OCI-LY1 (cell line): ENCODE measurements at regions not wholly inside any gene's neighbourhood (a gene's known extent, or its start where the extent isn't known, plus 50 kb on each side); places are given as distances from the start of the nearest gene placed in this dataset.
A peak's percentile ranks its signal among the peaks of the same experiment; 100 is the strongest.

Experiments used
- H2AFZ ChIP-seq: fragments of 200-600 bp; sonication (generic), shearing (Covaris generic); 2 replicates; pipeline ENCODE4 v1.6.0; 2014; ENCODE audit warnings: antibody characterized with exemption, mild to moderate bottlenecking, low read length
- H3F3A ChIP-seq: fragments of 200-600 bp; sonication (generic), shearing (Covaris generic); 2 replicates; pipeline ENCODE4 v1.6.0; 2014; ENCODE audit warnings: mild to moderate bottlenecking, antibody characterized with exemption, low read length, moderate library complexity; ENCODE audit not compliant: insufficient read depth
- H3K27ac ChIP-seq: fragments of 200-600 bp; sonication (generic); 2 replicates; pipeline ENCODE4 v1.5.1; 2014; ENCODE audit warnings: low read length, mixed run types, mild to moderate bottlenecking, low read depth; ENCODE audit not compliant: poor library complexity, severe bottlenecking
- H3K27me3 ChIP-seq: fragments of 200-600 bp; sonication (generic); 2 replicates; pipeline ENCODE4 v1.6.0; 2014; ENCODE audit warnings: antibody characterized with exemption, mild to moderate bottlenecking, low read length, moderate library complexity; ENCODE audit not compliant: insufficient read depth
- H3K36me3 ChIP-seq: fragments of 200-600 bp; sonication (generic); 2 replicates; pipeline ENCODE4 v1.6.1; 2014; ENCODE audit warnings: mild to moderate bottlenecking, antibody characterized with exemption, low read length, moderate library complexity, mixed read lengths; ENCODE audit not compliant: insufficient read depth
- H3K4me1 ChIP-seq: fragments of 200-600 bp; sonication (generic); 2 replicates; pipeline ENCODE4 v1.5.1; 2014; ENCODE audit warnings: mild to moderate bottlenecking, low read length, moderate library complexity; ENCODE audit not compliant: insufficient read depth, severe bottlenecking
- H3K4me2 ChIP-seq: fragments of 200-600 bp; sonication (generic), shearing (Covaris generic); 2 replicates; pipeline ENCODE4 v1.6.1; 2014; ENCODE audit warnings: low read length
- H3K4me3 ChIP-seq: fragments of 200-600 bp; sonication (generic); 2 replicates; pipeline ENCODE4 v1.5.1; 2014; ENCODE audit warnings: low read length, low read depth, mild to moderate bottlenecking, mixed read lengths; ENCODE audit not compliant: poor library complexity, severe bottlenecking
- H3K79me2 ChIP-seq: fragments of 200-600 bp; shearing (Covaris generic); 2 replicates; pipeline ENCODE4 v1.6.1; 2016; ENCODE audit warnings: mixed run types, low read length, mixed read lengths; ENCODE audit not compliant: insufficient read depth
- H3K9ac ChIP-seq: fragments of 200-600 bp; sonication (generic), shearing (Covaris generic); 2 replicates; pipeline ENCODE4 v1.6.1; 2014; ENCODE audit warnings: mild to moderate bottlenecking, low read length, mixed read lengths
- H3K9me2 ChIP-seq: fragments of 200-600 bp; sonication (generic), shearing (Covaris generic); 2 replicates; pipeline ENCODE4 v1.6.1; 2014; ENCODE audit warnings: low read depth, mild to moderate bottlenecking, low read length, mixed read lengths
- H3K9me3 ChIP-seq: fragments of 200-600 bp; shearing (Covaris generic); 2 replicates; pipeline ENCODE4 v1.6.1; 2014; ENCODE audit warnings: low read length, mixed read lengths
- H4K20me1 ChIP-seq: fragments of 200-600 bp; sonication (generic), shearing (Covaris generic); 2 replicates; pipeline ENCODE4 v1.6.0; 2016; ENCODE audit warnings: mild to moderate bottlenecking, low read length; ENCODE audit not compliant: insufficient read depth
- EZH2 ChIP-seq: fragments of 200-600 bp; sonication (generic), shearing (Covaris generic); IDR thresholded peaks from 2 replicates; pipeline ENCODE4 v1.8.0; 2017; ENCODE audit warnings: borderline replicate concordance, mixed run types, mild to moderate bottlenecking, antibody characterized with exemption, low read length, moderate library complexity, mixed read lengths
- TF ChIP-seq, protein P1 (sequence below): fragments of 200-600 bp; sonication (generic), shearing (Covaris generic); IDR thresholded peaks from 2 replicates; pipeline ENCODE4 v1.5.1; 2017; ENCODE audit warnings: mild to moderate bottlenecking, antibody characterized with exemption, low read length, moderate library complexity, mixed read lengths

DNA sequence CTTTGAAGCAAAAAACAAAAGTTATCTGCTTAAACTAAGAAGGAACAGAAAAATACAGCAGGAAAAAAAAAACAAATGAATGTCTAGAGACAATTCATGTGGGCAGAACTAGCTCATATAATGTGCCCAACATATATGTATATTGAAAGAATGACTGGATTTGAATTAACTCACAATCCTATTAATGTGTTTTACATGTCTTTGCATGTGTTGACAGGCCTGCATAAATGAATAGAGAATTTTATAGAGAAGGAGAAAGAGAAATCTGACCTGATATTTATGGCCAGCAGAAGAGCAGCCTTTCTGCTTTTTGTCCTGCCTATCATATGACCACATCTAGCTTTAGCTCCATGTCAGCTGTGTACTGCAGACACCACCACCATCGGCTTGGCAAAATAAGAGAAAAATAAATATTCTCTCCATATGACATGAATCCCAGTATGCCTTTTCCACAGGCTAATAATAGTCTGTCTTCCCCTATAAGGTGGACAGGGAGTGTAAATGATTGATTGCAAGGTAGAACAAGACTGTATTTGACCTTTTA lies 171.5 kb upstream of the PALMD start:
- Histone ChIP-seq H3K79me2 (no peaks in the 10 kb centered on the region), H3K36me3 (no peaks in the 10 kb centered on the region), H3K4me3 (no peak overlapping the region), H2AFZ (no peak overlapping the region), H3K9me3 (no peaks in the 10 kb centered on the region), H3K27me3 (no peaks in the 10 kb centered on the region), H4K20me1 (no peaks in the 10 kb centered on the region), H3F3A (no peaks in the 10 kb centered on the region), H3K4me1 (no peaks in the 10 kb centered on the region), H3K27ac (no peak overlapping the region), H3K9me2 (no peaks in the 10 kb centered on the region), H3K4me2 (no peak overlapping the region), H3K9ac (no peak overlapping the region)
- TF ChIP-seq, protein P1, sequence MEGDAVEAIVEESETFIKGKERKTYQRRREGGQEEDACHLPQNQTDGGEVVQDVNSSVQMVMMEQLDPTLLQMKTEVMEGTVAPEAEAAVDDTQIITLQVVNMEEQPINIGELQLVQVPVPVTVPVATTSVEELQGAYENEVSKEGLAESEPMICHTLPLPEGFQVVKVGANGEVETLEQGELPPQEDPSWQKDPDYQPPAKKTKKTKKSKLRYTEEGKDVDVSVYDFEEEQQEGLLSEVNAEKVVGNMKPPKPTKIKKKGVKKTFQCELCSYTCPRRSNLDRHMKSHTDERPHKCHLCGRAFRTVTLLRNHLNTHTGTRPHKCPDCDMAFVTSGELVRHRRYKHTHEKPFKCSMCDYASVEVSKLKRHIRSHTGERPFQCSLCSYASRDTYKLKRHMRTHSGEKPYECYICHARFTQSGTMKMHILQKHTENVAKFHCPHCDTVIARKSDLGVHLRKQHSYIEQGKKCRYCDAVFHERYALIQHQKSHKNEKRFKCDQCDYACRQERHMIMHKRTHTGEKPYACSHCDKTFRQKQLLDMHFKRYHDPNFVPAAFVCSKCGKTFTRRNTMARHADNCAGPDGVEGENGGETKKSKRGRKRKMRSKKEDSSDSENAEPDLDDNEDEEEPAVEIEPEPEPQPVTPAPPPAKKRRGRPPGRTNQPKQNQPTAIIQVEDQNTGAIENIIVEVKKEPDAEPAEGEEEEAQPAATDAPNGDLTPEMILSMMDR: no peak
- no peak for TF ChIP-seq EZH2

DNA sequence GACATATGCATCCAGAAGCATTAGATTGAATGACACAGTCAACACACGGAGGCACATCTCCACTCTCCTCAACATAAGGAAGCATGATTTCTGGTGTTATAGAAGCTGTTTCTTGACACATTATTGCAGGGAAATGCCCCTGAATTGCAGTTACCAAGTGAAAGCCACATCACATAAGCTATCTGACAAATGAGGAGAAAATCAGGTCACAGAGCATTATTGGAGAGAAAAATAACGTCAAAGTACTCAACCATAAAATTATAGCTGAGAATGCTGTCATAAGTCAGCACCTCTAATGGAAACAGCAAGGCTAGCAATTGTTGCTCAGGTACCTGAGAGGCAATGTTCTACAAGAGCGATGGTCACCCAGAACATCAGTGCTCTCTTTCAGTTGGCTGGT lies 169.9 kb upstream of the PALMD start:
- Histone ChIP-seq H3K9me3 (no peaks in the 10 kb centered on the region), H3K79me2 (no peaks in the 10 kb centered on the region), H3K4me2 (no peak overlapping the region), H3K9me2 (no peaks in the 10 kb centered on the region), H3K36me3 (no peaks in the 10 kb centered on the region), H3K27me3 (no peaks in the 10 kb centered on the region), H3F3A (no peaks in the 10 kb centered on the region), H3K4me1 (no peaks in the 10 kb centered on the region), H2AFZ (no peak overlapping the region), H3K9ac (no peak overlapping the region), H4K20me1 (no peaks in the 10 kb centered on the region), H3K27ac (no peak overlapping the region), H3K4me3 (no peak overlapping the region)
- TF ChIP-seq, protein P1: no peak
- no peak for TF ChIP-seq EZH2

DNA sequence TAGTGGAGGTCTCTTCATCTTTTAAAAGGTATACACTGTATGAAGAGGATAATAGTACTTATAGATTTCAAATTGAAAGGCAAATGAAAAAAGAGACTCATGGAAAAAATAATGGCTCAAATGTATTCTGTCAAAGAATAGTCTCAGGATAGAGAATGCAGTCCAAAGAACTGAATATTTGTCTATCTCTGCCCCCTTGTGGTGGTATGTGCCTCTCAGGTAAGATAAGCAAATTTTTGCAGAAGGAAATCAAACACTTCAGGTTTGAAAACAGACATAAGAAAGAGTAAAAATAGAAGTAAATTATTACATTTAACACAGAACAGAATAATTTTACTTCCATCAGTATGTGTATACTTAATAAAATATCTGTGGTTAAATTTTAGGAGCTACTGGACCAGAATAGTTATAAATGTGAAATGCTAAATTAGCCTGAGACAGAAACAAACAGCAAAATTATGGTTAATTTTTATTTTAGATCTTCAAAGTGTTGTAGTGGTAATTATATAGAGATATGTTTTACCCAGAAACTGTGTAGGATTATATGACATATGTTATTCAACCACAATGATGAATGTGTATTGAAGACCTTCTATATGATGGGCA lies 164.4 kb upstream of the PALMD start:
- Histone ChIP-seq H3K27me3 (no peaks in the 10 kb centered on the region), H3K79me2 (no peaks in the 10 kb centered on the region), H3K4me3 (no peak overlapping the region), H3F3A (no peaks in the 10 kb centered on the region), H3K36me3 (no peaks in the 10 kb centered on the region), H4K20me1 (no peaks in the 10 kb centered on the region), H3K4me1 (no peaks in the 10 kb centered on the region), H3K4me2 (no peak overlapping the region), H2AFZ (no peak overlapping the region), H3K9ac (no peak overlapping the region), H3K9me3 (no peaks in the 10 kb centered on the region), H3K27ac (no peak overlapping the region), H3K9me2 (no peaks in the 10 kb centered on the region)
- TF ChIP-seq, protein P1: peak; percentile 76
- TF ChIP-seq EZH2: no peak
